PC-9 (cell line): ENCODE measurements at regions not wholly inside any gene's neighbourhood (a gene's known extent, or its start where the extent isn't known, plus 50 kb on each side); places are given as distances from the start of the nearest gene placed in this dataset.

Experiments used
- CTCF ChIP-seq: fragments of 200-600 bp; sonication (generic); conservative IDR thresholded peaks from 2 replicates; pipeline ENCODE4 v1.6.1; 2017; ENCODE audit warnings: mixed run types, antibody characterized with exemption, mild to moderate bottlenecking, moderate library complexity
- EZH2 ChIP-seq: fragments of 200-600 bp; sonication (generic); IDR thresholded peaks from 2 replicates; pipeline ENCODE4 v1.8.0; 2017; ENCODE audit warnings: antibody characterized with exemption, low read depth

GRCh38 chr18:22517356-22517755, 99.6 kb upstream of the CTAGE1 start:
- TF ChIP-seq CTCF (no peak), EZH2 (no peak)
